NAMALWA (cell line): ENCODE measurements at regions not wholly inside any gene's neighbourhood (a gene's known extent, or its start where the extent isn't known, plus 50 kb on each side); places are given as distances from the start of the nearest gene placed in this dataset.

Experiments used
- DNase-seq: peaks from one replicate; pipeline ENCODE4 v3.0.0-alpha.2; 2015; ENCODE audit warnings: low spot score

- DNase-seq: peak; percentile 1
Observed at GRCh38 chr4:13933191-13933590, 305.7 kb upstream of the BOD1L1 start.

- DNase-seq: no peak
Observed at GRCh38 chr4:13938299-13938698, 310.8 kb upstream of the BOD1L1 start.

- DNase-seq: no peak
Observed at GRCh38 chr4:13940921-13941320, 313.4 kb upstream of the BOD1L1 start.

GRCh38 chr4:13942977-13943376, 315.5 kb upstream of the BOD1L1 start:
- DNase-seq: no peak

- no peak for DNase-seq
Observed at GRCh38 chr4:13944095-13944511, 316.6 kb upstream of the BOD1L1 start.

GRCh38 chr4:13947921-13948320, 320.4 kb upstream of the BOD1L1 start:
- no peak for DNase-seq

GRCh38 chr4:13950491-13950890, 323.0 kb upstream of the BOD1L1 start:
- no peak for DNase-seq

GRCh38 chr4:13953083-13953482, 325.6 kb upstream of the BOD1L1 start:
- DNase-seq: no peak

GRCh38 chr4:13955551-13955950, 328.0 kb upstream of the BOD1L1 start:
- no peak for DNase-seq

- DNase-seq: no peak
Observed at GRCh38 chr4:13956947-13957346, 329.4 kb upstream of the BOD1L1 start.

- no peak for DNase-seq
Observed at GRCh38 chr4:13957871-13958270, 330.3 kb upstream of the BOD1L1 start.

- DNase-seq: no peak
Observed at GRCh38 chr4:13963601-13964000, 336.1 kb upstream of the BOD1L1 start.

GRCh38 chr4:13966231-13967195, 339.0 kb upstream of the BOD1L1 start:
- DNase-seq: no peak

- DNase-seq: no peak
Observed at GRCh38 chr4:13968723-13969122, 341.2 kb upstream of the BOD1L1 start.

GRCh38 chr4:13970349-13970748, 342.8 kb upstream of the BOD1L1 start:
- DNase-seq: no peak

- DNase-seq: no peak
Observed at GRCh38 chr4:13977746-13978145, 350.2 kb upstream of the BOD1L1 start.

- DNase-seq: no peak
Observed at GRCh38 chr4:13980317-13981310, 353.1 kb upstream of the BOD1L1 start.

- no peak for DNase-seq
Observed at GRCh38 chr4:13981499-13981898, 354.0 kb upstream of the BOD1L1 start.

- DNase-seq: no peak
Observed at GRCh38 chr4:13982010-13982409, 354.5 kb upstream of the BOD1L1 start.

- no peak for DNase-seq
Observed at GRCh38 chr4:13983189-13983790, 355.8 kb upstream of the BOD1L1 start.

GRCh38 chr4:13984991-13985800, 357.7 kb upstream of the BOD1L1 start:
- no peak for DNase-seq
